ENCODE measurements at regions not wholly inside any gene's neighbourhood (a gene's known extent, or its start where the extent isn't known, plus 50 kb on each side); places are given as distances from the start of the nearest gene placed in this dataset.

- Histone ChIP-seq H3K9me3 (replicated peaks; ENCODE audit: control insufficient read depth, insufficient read depth, low read depth, low read length) (no peaks in the 10 kb centered on the region), H3K9ac (ENCODE audit: insufficient read depth in 1 of 2, low read depth in 2 of 2, low read length in 2 of 2) (no peak overlapping the region), H3K27ac (ENCODE audit: extremely low read depth, low read depth, low read length) (no peak overlapping the region), H4K20me1 (replicated peaks; ENCODE audit: control insufficient read depth, insufficient read depth, low read length) (no peaks in the 10 kb centered on the region), H3K4me3 (no peak overlapping the region), H3K36me3 (ENCODE audit: control insufficient read depth, insufficient read depth, low read length) (no peaks in the 10 kb centered on the region), H3K4me2 (ENCODE audit: insufficient read depth, low read length) (no peak overlapping the region), H3K27me3 (ENCODE audit: control insufficient read depth in 2 of 2, insufficient read depth in 2 of 2, low read length in 2 of 2) (no peaks in the 10 kb centered on the region), H3K4me1 (replicated peaks in 1 of 2; ENCODE audit: control insufficient read depth in 2 of 2, insufficient read depth in 2 of 2, low read length in 2 of 2) (no peaks in the 10 kb centered on the region), H2AFZ (ENCODE audit: low read depth, low read length) (no peak overlapping the region), H3K9me1 (ENCODE audit: control insufficient read depth, insufficient read depth, low read length) (no peaks in the 10 kb centered on the region), H3K79me2 (ENCODE audit: control insufficient read depth, insufficient read depth, low read length) (no peaks in the 10 kb centered on the region)
- intact Hi-C loops (cut with micrococcal nuclease) (no loop called here), in situ Hi-C loops (cut with MboI) (no loop called here)
- POLR2A ChIA-PET, result no interaction called here
- ATAC-seq, result no peak
- WGBS (ENCODE audit: insufficient coverage, low coverage, missing lambda C conversion rate), result 0% methylated on average over 1 of the region's 2 CpGs
- no peak for DNase-seq (ENCODE audit: extremely low read depth in 1 of 4, low spot score in 3 of 4)
- no peak for FAIRE-seq
- no TSS peak for BruUV-seq (replicated peaks)
- CTCF ChIA-PET (ENCODE audit: low intra/inter-chr PET ratio), result no interaction called here
- TF ChIP-seq ZBTB1 (CRISPR knock-in tag; IDR thresholded peaks at IDR 0.05; ENCODE audit: borderline replicate concordance, low read depth) (no peak), RREB1 (CRISPR knock-in tag; IDR thresholded peaks at IDR 0.05) (no peak), ZNF316 (IDR thresholded peaks at IDR 0.05) (no peak), GTF2A2 (tag; IDR thresholded peaks at IDR 0.05) (no peak), SREBF2 (CRISPR knock-in tag; IDR thresholded peaks at IDR 0.05) (no peak), BRF1 (IDR thresholded peaks at IDR 0.05; ENCODE audit: borderline replicate concordance, extremely low read depth, insufficient read length) (no peak), PATZ1 (CRISPR knock-in tag; IDR thresholded peaks at IDR 0.05; ENCODE audit: borderline replicate concordance) (no peak), SP1 (CRISPR knock-in tag; IDR thresholded peaks at IDR 0.05) (no peak), RBBP5 (IDR thresholded peaks at IDR 0.05; ENCODE audit: borderline replicate concordance, insufficient read depth, low read length, poor library complexity, severe bottlenecking) (no peak), POLR3G (IDR thresholded peaks at IDR 0.05; ENCODE audit: extremely low read depth, insufficient read length, insufficient replicate concordance) (no peak), KLF16 (IDR thresholded peaks at IDR 0.05) (no peak), TSC22D4 (tag; IDR thresholded peaks at IDR 0.05) (no peak)
Measured at GRCh38 chr3:111324151-111324550, 217.8 kb upstream of the CD96 start.
